K562 (cell line): ENCODE measurements at regions not wholly inside any gene's neighbourhood (a gene's known extent, or its start where the extent isn't known, plus 50 kb on each side); places are given as distances from the start of the nearest gene placed in this dataset.
A peak's percentile ranks its signal among the peaks of the same experiment; 100 is the strongest.

Experiments
- ATAC-seq: fragments of 200-7000 bp; cut with Tn5 transposase; 3 replicates; pipeline ENCODE4 v1.9.1; 2020; ENCODE audit warnings: moderate library complexity
- BruUV-seq: library from RNA; stranded (reverse); fragments of 400-500 nt; replicated peaks from 2 replicates; lab custom pipeline; 2021; lab: Mats Ljungman, UMichigan
- CTCF ChIA-PET: fragments of 300-600 bp; formaldehyde crosslinking; extraction: SDS; loops from one replicate; lab custom pipeline; 2021; ENCODE audit warnings: low intra/inter-chr PET ratio; lab: Yijun Ruan, JAX
- POLR2A ChIA-PET: fragments of 300-600, 350-650 bp; sonication (Branson Sonifier 250); formaldehyde crosslinking; extraction: SDS; loops from one replicate; lab custom pipeline; 2021; ENCODE audit warnings: antibody characterized with exemption, inconsistent platforms; lab: Yijun Ruan, JAX
- DNase-seq, 4 experiments: peaks; one replicate each; pipeline versions ENCODE4 v3.0.0 to v3.0.0-alpha.2; 2011 to 2018; ENCODE audit warnings: low spot score in 3 of 4, mixed read lengths in 3 of 4; ENCODE audit errors: extremely low read depth in 1 of 4
- FAIRE-seq: peaks from 2 replicates; lab custom pipeline; 2011; peaks lifted over from hg19 to GRCh38; lab: Jason Lieb, UNC
- H2AFZ ChIP-seq: 2 replicates; pipeline ENCODE4 v1.6.0; 2011; ENCODE audit warnings: low read depth, low read length, control low read depth, inconsistent platforms
- H3K27ac ChIP-seq: fragments of 200-600 bp; 3 replicates; pipeline ENCODE4 v1.8.0; 2011; ENCODE audit warnings: low read depth, mild to moderate bottlenecking, control low read depth, inconsistent platforms, low read length, moderate library complexity, mixed read lengths; ENCODE audit errors: extremely low read depth
- H3K27me3 ChIP-seq, 2 experiments: fragments of 300-600 bp in 1 of 2; 2 replicates in 1 of 2; 3 replicates in 1 of 2; pipeline versions ENCODE4 v1.6.0 to v1.8.0; 2011; ENCODE audit warnings: inconsistent platforms in 2 of 2, low read length in 2 of 2, mild to moderate bottlenecking in 1 of 2, mixed read lengths in 1 of 2, moderate library complexity in 1 of 2; ENCODE audit not compliant: control insufficient read depth in 2 of 2, insufficient read depth in 2 of 2
- H3K36me3 ChIP-seq: fragments of 300-600 bp; 3 replicates; pipeline ENCODE4 v1.8.0; 2011; ENCODE audit warnings: mild to moderate bottlenecking, low read length, inconsistent platforms; ENCODE audit not compliant: control insufficient read depth, insufficient read depth
- H3K4me1 ChIP-seq, 2 experiments: fragments of 200-600 bp in 1 of 2; replicated peaks in 1 of 2; 2 replicates in 1 of 2; 3 replicates in 1 of 2; pipeline versions ENCODE4 v1.5.1 to v1.8.0; 2011; ENCODE audit warnings: inconsistent platforms in 2 of 2, low read length in 2 of 2, mild to moderate bottlenecking in 1 of 2, mixed read lengths in 1 of 2, moderate library complexity in 1 of 2; ENCODE audit not compliant: control insufficient read depth in 2 of 2, insufficient read depth in 2 of 2
- H3K4me2 ChIP-seq: 2 replicates; pipeline ENCODE4 v1.6.1; 2011; ENCODE audit warnings: low read length, control low read depth, inconsistent platforms, mixed read lengths; ENCODE audit not compliant: insufficient read depth
- H3K4me3 ChIP-seq: fragments of 200-600 bp; sonication (generic), shearing (Covaris generic); 2 replicates; pipeline ENCODE4 v1.5.1; 2016; ENCODE audit warnings: control low read depth, inconsistent platforms
- H3K79me2 ChIP-seq: fragments of 200-600 bp; 3 replicates; pipeline ENCODE4 v1.8.0; 2011; ENCODE audit warnings: low read length, inconsistent platforms; ENCODE audit not compliant: control insufficient read depth, insufficient read depth
- H3K9ac ChIP-seq, 2 experiments: 2 replicates each; pipeline versions ENCODE4 v1.6.0 to v1.6.1; 2011; ENCODE audit warnings: low read depth in 2 of 2, low read length in 2 of 2, control low read depth in 1 of 2, inconsistent platforms in 1 of 2, mild to moderate bottlenecking in 1 of 2, mixed read lengths in 1 of 2; ENCODE audit not compliant: insufficient read depth in 1 of 2
- H3K9me1 ChIP-seq: one replicate; pipeline ENCODE4 v1.6.0; 2011; ENCODE audit warnings: inconsistent platforms, mild to moderate bottlenecking, low read length, moderate library complexity; ENCODE audit not compliant: control insufficient read depth, insufficient read depth
- H3K9me3 ChIP-seq: replicated peaks from 2 replicates; pipeline ENCODE4 v1.5.1; 2011; ENCODE audit warnings: low read depth, low read length, inconsistent platforms; ENCODE audit not compliant: control insufficient read depth, insufficient read depth
- H4K20me1 ChIP-seq: replicated peaks from 2 replicates; pipeline ENCODE4 v1.6.1; 2011; ENCODE audit warnings: low read length, inconsistent platforms, mixed read lengths; ENCODE audit not compliant: control insufficient read depth, insufficient read depth
- ILK ChIP-seq: fragments of 450-650 bp; IDR thresholded peaks from 2 replicates; pipeline ENCODE4 v1.6.1; 2016; ENCODE audit warnings: missing genetic modification characterization, low read depth, mild to moderate bottlenecking, missing compliant biosample characterization, moderate library complexity, borderline replicate concordance
- U2AF1 ChIP-seq: fragments of 200-400 bp; formaldehyde crosslinking; optimal IDR thresholded peaks from 2 replicates; pipeline ENCODE3; 2017; ENCODE audit warnings: mild to moderate bottlenecking, low read depth, low read length, moderate library complexity
- ZNF121 ChIP-seq: sonication (generic); formaldehyde crosslinking; conservative IDR thresholded peaks from 2 replicates; pipeline ENCODE4 v1.8.0; 2022; ENCODE audit warnings: missing genetic modification reagents
- ZNF785 ChIP-seq: fragments of 250-450 bp; sonication (Bioruptor Pico); IDR thresholded peaks from 2 replicates; pipeline ENCODE4 v1.4.0; 2020; ENCODE audit warnings: mild to moderate bottlenecking
- WGBS: fragments of 100-300 bp; shearing (Covaris generic); methylation state at CpG from one replicate; pipeline ENCODE4 v1.1.6; 2016; ENCODE audit warnings: low coverage, mixed read lengths; ENCODE audit not compliant: insufficient coverage; ENCODE audit errors: missing lambda C conversion rate; 5-methylcytosine and 5-hydroxymethylcytosine counted together
- in situ Hi-C: fragments of 300-500 bp; cut with MboI; formaldehyde crosslinking; loops from 4 replicates; pipeline ENCODE4 v1.15.0; 2018; ENCODE audit warnings: inconsistent platforms, mixed read lengths
- intact Hi-C: fragments of 100-400 bp; cut with micrococcal nuclease; formaldehyde crosslinking; loops from 2 replicates; pipeline ENCODE4 v1.14.2; 2022
- TF ChIP-seq, protein P1 (sequence below): IDR thresholded peaks from 2 replicates; pipeline ENCODE4 v1.6.1; 2016; ENCODE audit warnings: missing genetic modification characterization, missing compliant biosample characterization
- TF ChIP-seq, protein P2 (sequence below): sonication (generic); formaldehyde crosslinking; IDR thresholded peaks from 2 replicates; pipeline ENCODE4 v1.8.1; 2022; ENCODE audit warnings: missing genetic modification reagents

DNA sequence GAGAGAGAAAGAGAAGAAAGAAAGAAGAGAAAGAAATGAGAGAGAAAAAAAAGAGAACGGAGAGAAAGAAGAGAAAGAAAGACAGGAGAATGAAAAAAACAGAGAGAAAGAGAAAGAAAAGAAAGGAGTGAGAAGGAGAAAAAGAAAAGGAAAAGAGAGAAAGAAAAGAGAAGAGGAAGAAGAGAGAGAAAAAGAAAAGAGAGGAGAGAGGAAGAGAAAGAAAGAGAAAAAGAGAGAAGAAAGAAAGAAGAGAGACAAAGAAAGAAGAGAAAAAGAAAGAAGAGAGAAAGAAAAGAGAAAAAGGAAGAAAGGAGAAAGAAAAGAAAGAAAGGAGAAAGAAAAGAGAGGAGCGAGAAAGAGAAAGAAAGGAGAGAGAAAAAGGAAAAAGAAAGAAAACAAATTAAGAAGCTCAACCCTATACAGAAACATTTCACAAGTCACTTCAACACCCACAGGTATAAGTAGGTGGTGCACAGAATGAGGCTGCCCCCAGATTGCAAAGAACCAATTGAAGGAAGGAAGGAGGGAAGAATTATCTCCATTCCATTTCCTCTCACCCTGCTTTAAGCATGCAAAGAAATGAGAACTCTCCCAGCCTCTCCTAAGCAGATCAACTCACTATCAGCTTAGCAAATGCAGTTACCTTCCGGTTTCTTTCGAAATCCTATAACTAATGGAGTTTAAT is 98.8 kb upstream of the CACNA1A start (continued):
- no peak for TF ChIP-seq ILK
- TF ChIP-seq, protein P1, sequence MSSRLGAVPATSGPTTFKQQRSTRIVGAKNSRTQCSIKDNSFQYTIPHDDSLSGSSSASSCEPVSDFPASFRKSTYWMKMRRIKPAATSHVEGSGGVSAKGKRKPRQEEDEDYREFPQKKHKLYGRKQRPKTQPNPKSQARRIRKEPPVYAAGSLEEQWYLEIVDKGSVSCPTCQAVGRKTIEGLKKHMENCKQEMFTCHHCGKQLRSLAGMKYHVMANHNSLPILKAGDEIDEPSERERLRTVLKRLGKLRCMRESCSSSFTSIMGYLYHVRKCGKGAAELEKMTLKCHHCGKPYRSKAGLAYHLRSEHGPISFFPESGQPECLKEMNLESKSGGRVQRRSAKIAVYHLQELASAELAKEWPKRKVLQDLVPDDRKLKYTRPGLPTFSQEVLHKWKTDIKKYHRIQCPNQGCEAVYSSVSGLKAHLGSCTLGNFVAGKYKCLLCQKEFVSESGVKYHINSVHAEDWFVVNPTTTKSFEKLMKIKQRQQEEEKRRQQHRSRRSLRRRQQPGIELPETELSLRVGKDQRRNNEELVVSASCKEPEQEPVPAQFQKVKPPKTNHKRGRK (tag), result peak; percentile 100

DNA sequence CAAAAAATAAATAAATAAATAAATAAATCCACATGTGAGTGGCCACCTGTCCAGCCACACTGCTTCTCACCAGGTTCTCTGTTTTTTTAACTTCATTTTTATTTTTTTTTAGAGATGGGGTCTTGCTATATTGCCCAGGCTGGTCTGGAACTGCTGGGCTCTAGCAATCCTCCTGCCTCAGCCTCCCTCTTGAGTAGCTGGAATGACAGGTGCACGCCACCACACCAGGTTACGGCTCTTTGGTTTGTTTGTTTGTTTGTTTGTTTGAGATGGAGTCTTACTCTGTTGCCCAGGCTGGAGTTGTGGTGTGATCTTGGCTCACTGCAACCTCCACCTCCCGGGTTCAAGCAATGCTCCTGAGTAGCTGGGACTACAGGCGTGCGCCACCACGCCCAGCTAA is 94.5 kb upstream of the CACNA1A start:
- H3K9me1 ChIP-seq, result no peaks in the 10 kb centered on the region
- 0 out of 2 replicates have a peak, but pooled peaks cover 3% of the 10 kb centered on the region for H4K20me1 ChIP-seq
- H3K9ac ChIP-seq, result no peak overlapping the region
- no peak for ATAC-seq
- peaks cover 6 to 22% of the 10 kb centered on the region in 2 experiments; a peak in 3 of 5 replicates for H3K27me3 ChIP-seq
- H3K36me3 ChIP-seq, result no peaks in the 10 kb centered on the region
- intact Hi-C loops (no loop called here), in situ Hi-C loops (no loop called here)
- no peak for DNase-seq
- no peak overlapping the region for H3K4me2 ChIP-seq
- H3K79me2 ChIP-seq, result no peaks in the 10 kb centered on the region
- no peak overlapping the region for H2AFZ ChIP-seq
- POLR2A ChIA-PET, result interaction anchor here (0.6 kb wide), 1 partner anchor 23 kb away, joined by 5 read pairs; no protein-coding TSS in a partner anchor
- TF ChIP-seq U2AF1, result no peak
- TF ChIP-seq, protein P2, sequence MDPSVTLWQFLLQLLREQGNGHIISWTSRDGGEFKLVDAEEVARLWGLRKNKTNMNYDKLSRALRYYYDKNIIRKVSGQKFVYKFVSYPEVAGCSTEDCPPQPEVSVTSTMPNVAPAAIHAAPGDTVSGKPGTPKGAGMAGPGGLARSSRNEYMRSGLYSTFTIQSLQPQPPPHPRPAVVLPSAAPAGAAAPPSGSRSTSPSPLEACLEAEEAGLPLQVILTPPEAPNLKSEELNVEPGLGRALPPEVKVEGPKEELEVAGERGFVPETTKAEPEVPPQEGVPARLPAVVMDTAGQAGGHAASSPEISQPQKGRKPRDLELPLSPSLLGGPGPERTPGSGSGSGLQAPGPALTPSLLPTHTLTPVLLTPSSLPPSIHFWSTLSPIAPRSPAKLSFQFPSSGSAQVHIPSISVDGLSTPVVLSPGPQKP (CRISPR knock-in tag), result no peak
- peak; percentile 59; the same call in 1 of the 2 replicates for TF ChIP-seq ZNF121 (CRISPR knock-in tag)
- TF ChIP-seq ZNF785 (CRISPR knock-in tag), result no peak
- no peak for FAIRE-seq
- CTCF ChIA-PET, result no interaction called here
- BruUV-seq, result no TSS peak
- WGBS, result 11% methylated on average over 6 of the region's 6 CpGs
- peaks cover 0 to 4% of the 10 kb centered on the region in 2 experiments; a peak in 2 of 5 replicates for H3K4me1 ChIP-seq
- no peaks in the 10 kb centered on the region for H3K9me3 ChIP-seq
- no peak overlapping the region for H3K4me3 ChIP-seq
- H3K27ac ChIP-seq, result no peak overlapping the region
